Nephron (organoid): ENCODE measurements at regions not wholly inside any gene's neighbourhood (a gene's known extent, or its start where the extent isn't known, plus 50 kb on each side); places are given as distances from the start of the nearest gene placed in this dataset.

Experiments
- H3K27ac Mint-ChIP-seq, 3 experiments: 2 replicates each; pipeline ENCODE4 v1.8.0; 2020; ENCODE audit warnings: mixed read lengths in 3 of 3, mild to moderate bottlenecking in 2 of 3, moderate library complexity in 1 of 3
- H3K27me3 Mint-ChIP-seq: 2 replicates; pipeline ENCODE4 v1.8.0; 2021; ENCODE audit warnings: low read depth, mild to moderate bottlenecking, moderate library complexity, mixed read lengths
- H3K36me3 Mint-ChIP-seq: 2 replicates; pipeline ENCODE4 v1.8.0; 2020; ENCODE audit warnings: low read depth, mixed read lengths
- H3K4me1 Mint-ChIP-seq: 2 replicates; pipeline ENCODE4 v1.8.0; 2020; ENCODE audit warnings: mixed read lengths
- H3K4me3 Mint-ChIP-seq, 3 experiments: 2 replicates each; pipeline ENCODE4 v1.8.0; 2020; ENCODE audit warnings: mild to moderate bottlenecking in 3 of 3, mixed read lengths in 3 of 3, moderate library complexity in 2 of 3
- H3K9me3 Mint-ChIP-seq: 2 replicates; pipeline ENCODE4 v1.8.0; 2020; ENCODE audit warnings: mixed read lengths
- TF ChIP-seq, protein P1 (sequence below), 3 experiments: fragments of 200-600 bp; sonication (generic); IDR thresholded peaks; one replicate each; pipeline ENCODE4 v1.5.0; 2021; ENCODE audit warnings: antibody characterized with exemption in 3 of 3; ENCODE audit not compliant: unreplicated experiment in 3 of 3

DNA sequence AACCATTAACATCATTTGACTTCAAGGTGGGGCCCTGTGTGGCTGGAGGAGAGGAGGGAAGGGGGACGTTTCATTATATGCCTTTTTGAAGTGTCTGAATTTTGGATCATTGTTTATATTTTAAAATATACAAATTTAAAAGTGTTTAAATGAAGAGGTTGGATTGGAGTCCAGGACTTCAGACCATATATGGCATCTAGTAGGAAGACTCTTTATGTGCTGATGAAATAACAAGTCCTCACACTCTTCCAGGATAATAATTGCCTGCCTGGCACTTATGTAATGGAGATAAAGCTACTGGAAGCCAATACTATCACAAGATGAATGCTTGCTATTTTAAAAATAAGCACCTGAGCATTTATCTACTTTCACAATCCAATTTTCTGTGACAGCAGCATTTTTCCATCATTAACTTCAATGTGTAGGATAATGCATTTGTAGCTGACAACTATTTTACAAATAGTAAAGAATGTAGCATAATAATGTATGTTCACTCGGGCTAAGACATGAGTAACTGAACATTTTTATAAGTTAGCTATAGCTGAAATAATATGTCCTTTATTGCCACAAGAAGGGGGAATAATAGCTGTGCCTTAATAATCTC lies 188.4 kb downstream of the MTCL1 start:
- no peaks in the 10 kb centered on the region for H3K36me3 Mint-ChIP-seq

DNA sequence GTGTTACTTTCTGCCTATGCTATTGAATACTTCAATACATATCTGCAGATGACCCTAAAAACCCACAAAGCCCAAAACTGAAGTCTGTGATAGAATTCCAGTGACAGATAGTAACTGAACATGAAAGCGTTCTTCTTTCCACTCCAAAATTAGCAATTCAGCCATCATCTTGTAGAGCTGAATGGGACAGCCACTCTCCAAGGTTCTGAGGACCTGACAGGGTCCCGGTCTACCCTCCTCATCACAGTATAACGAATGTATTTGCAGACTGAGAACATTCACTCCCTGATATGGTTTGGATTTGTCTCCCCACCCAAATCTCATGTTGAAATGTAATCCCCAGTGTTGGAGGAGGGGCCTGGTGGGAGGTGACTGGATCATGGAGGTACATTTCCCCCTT lies 189.5 kb downstream of the MTCL1 start:
- peaks cover 11% of the 10 kb centered on the region for H3K4me1 Mint-ChIP-seq
- peaks cover 3% of the 10 kb centered on the region for H3K9me3 Mint-ChIP-seq
- TF ChIP-seq, protein P1, sequence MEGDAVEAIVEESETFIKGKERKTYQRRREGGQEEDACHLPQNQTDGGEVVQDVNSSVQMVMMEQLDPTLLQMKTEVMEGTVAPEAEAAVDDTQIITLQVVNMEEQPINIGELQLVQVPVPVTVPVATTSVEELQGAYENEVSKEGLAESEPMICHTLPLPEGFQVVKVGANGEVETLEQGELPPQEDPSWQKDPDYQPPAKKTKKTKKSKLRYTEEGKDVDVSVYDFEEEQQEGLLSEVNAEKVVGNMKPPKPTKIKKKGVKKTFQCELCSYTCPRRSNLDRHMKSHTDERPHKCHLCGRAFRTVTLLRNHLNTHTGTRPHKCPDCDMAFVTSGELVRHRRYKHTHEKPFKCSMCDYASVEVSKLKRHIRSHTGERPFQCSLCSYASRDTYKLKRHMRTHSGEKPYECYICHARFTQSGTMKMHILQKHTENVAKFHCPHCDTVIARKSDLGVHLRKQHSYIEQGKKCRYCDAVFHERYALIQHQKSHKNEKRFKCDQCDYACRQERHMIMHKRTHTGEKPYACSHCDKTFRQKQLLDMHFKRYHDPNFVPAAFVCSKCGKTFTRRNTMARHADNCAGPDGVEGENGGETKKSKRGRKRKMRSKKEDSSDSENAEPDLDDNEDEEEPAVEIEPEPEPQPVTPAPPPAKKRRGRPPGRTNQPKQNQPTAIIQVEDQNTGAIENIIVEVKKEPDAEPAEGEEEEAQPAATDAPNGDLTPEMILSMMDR (IDR thresholded peaks at IDR 0.05; ENCODE audit: unreplicated experiment in 3 of 3) = no peak
- no peak overlapping the region for H3K4me3 Mint-ChIP-seq
- no peaks in the 10 kb centered on the region for H3K36me3 Mint-ChIP-seq
- no peak overlapping the region for H3K27ac Mint-ChIP-seq
- H3K27me3 Mint-ChIP-seq = no peaks in the 10 kb centered on the region

More for the DNA sequence above, 188.4 kb downstream of the MTCL1 start:
- Mint-ChIP-seq H3K27me3 (no peaks in the 10 kb centered on the region), H3K27ac (no peak overlapping the region), H3K4me3 (no peak overlapping the region), H3K9me3 (peaks cover 6% of the 10 kb centered on the region), H3K4me1 (no peaks in the 10 kb centered on the region)
- TF ChIP-seq, protein P1 (IDR thresholded peaks at IDR 0.05; ENCODE audit: unreplicated experiment in 3 of 3) = no peak

DNA sequence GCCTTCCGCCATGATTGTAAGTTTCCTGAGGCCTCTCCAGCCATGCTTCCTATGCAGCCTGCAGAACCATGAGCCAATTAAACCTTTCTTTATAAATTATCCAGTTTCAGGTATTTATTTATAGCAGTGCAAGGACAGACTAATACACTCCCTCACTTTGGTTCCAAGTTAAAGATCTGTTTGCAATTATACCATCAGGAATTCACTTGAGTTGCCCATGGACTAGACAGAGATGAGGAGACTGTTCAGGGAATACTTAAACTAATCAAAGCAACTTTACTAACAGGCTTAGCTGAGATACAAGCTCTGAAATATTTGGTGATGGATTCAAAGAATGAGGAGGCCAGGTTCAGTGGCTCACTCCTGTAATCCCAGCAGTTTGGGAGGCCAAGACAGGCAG lies 190.0 kb downstream of the MTCL1 start:
- Mint-ChIP-seq H3K27me3 (no peaks in the 10 kb centered on the region), H3K4me3 (no peak overlapping the region), H3K9me3 (peaks cover 4% of the 10 kb centered on the region), H3K27ac (no peak overlapping the region), H3K36me3 (no peaks in the 10 kb centered on the region), H3K4me1 (peaks cover 16% of the 10 kb centered on the region)
- TF ChIP-seq, protein P1 (IDR thresholded peaks at IDR 0.05; ENCODE audit: unreplicated experiment in 3 of 3) = no peak

DNA sequence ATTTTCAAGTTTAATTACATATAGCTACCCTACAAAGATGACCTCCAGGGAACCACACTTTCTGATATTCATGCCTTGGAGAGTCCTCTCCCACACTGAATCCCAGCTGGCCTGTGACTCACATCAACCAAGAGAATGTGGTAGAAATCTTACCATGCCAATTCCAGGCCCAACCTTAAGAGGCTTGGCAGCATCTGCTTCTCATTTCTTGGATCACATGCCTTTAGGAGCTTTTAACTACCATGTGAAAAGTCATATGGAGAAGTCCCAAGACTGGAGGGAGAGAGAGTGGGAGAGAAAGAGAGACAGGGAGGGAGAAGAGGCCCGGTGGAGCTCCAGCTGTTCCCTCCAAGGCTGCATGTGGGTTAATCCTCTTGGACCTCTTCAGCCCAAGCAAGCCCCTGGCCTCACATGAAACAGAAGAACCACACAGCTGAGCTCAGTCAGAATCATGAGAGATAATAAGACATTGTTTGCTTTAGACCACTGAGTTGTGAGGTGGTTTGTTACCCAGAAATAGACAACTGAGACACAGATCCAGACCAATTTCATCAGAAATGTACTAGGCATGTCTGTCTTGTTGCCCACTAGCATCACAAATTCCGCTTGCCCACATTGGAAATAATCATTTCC lies 190.7 kb downstream of the MTCL1 start:
- H3K4me1 Mint-ChIP-seq = peaks cover 19% of the 10 kb centered on the region
- H3K9me3 Mint-ChIP-seq = peaks cover 5% of the 10 kb centered on the region
- H3K27me3 Mint-ChIP-seq = no peaks in the 10 kb centered on the region
- no peak overlapping the region for H3K27ac Mint-ChIP-seq
- TF ChIP-seq, protein P1 (IDR thresholded peaks at IDR 0.05; ENCODE audit: unreplicated experiment in 3 of 3) = no peak
- no peak overlapping the region for H3K4me3 Mint-ChIP-seq
- no peaks in the 10 kb centered on the region for H3K36me3 Mint-ChIP-seq

DNA sequence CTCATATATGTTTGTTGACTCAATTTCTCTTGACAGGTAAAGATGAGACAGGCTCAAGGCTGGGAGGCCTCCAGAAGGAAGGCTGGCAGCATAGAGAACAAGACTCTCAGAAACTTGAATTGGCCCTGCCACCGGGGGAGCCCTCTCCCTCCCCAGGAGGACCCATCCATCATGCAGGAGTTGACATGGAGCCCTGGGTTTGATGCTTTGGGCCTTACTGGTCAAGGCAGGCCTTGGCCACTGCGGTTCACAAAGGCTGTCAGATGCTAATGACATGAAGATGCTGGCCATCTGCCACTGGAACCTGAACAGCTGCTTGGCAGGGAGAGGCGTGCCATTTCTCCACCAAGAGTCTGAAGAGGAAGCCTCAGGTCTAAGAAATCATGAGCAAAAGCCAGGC lies 193.6 kb downstream of the MTCL1 start:
- H3K27ac Mint-ChIP-seq = peak overlapping the region in 2 of 3 experiments; percentile 30 to 70
- H3K27me3 Mint-ChIP-seq = no peaks in the 10 kb centered on the region
- TF ChIP-seq, protein P1 (IDR thresholded peaks at IDR 0.05; ENCODE audit: unreplicated experiment in 3 of 3) = no peak
- no peaks in the 10 kb centered on the region for H3K36me3 Mint-ChIP-seq
- H3K4me1 Mint-ChIP-seq = peaks cover 19% of the 10 kb centered on the region
- H3K9me3 Mint-ChIP-seq = peaks cover 20% of the 10 kb centered on the region
- no peak overlapping the region for H3K4me3 Mint-ChIP-seq

DNA sequence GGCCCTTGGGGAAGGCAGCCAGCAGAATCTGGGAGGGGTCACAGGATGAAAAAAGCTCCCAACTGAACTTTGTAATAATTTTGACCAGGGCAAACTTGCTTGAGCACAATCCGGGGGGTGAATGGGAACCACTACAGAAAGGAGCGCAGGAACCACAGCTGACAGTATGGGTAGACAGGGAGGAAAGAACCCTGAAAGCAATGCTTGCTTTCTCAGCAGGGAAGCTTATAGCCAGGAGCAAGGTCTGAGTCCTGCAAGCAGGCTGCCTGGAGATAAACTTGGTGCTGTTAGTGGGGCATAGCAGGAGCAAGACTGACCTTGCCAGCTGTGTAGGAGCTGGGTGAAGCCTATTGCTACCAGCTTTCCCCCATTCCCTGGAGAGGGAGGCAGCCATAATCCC lies 195.2 kb downstream of the MTCL1 start:
- Mint-ChIP-seq H3K4me1 (peaks cover 19% of the 10 kb centered on the region), H3K9me3 (peaks cover 34% of the 10 kb centered on the region), H3K27ac (peak overlapping the region; percentile 30 to 75 (median 70)), H3K36me3 (no peaks in the 10 kb centered on the region), H3K27me3 (no peaks in the 10 kb centered on the region), H3K4me3 (peak overlapping the region in 1 of 3 experiments; percentile 57)
- TF ChIP-seq, protein P1 (IDR thresholded peaks at IDR 0.05; ENCODE audit: unreplicated experiment in 3 of 3) = no peak
